ENCODE measurements at regions not wholly inside any gene's neighbourhood (a gene's known extent, or its start where the extent isn't known, plus 50 kb on each side); places are given as distances from the start of the nearest gene placed in this dataset.
"Not testable (repeated sequence)": the region's sequence is repeated elsewhere in the genome, so short reads cannot be mapped to it uniquely, and the experiment has no call there.

GRCh38 chr12:131572626-131573025 lies 138.3 kb upstream of the SFSWAP start:
- no peak for DNase-seq (ENCODE audit: extremely low read depth in 1 of 11, low read depth in 9 of 11, low spot score in 4 of 11)

GRCh38 chr12:131573631-131574394 lies 137.1 kb upstream of the SFSWAP start:
- no peak for DNase-seq (ENCODE audit: extremely low read depth in 1 of 11, low read depth in 9 of 11, low spot score in 4 of 11)

GRCh38 chr12:131574395-131574771 lies 136.5 kb upstream of the SFSWAP start:
- DNase-seq (ENCODE audit: extremely low read depth in 1 of 11, low read depth in 9 of 11, low spot score in 4 of 11), result no peak

GRCh38 chr12:131575371-131575770 lies 135.5 kb upstream of the SFSWAP start:
- DNase-seq (ENCODE audit: extremely low read depth in 1 of 11, low read depth in 9 of 11, low spot score in 4 of 11), result no peak

GRCh38 chr12:131576734-131577133 lies 134.2 kb upstream of the SFSWAP start:
- DNase-seq (ENCODE audit: extremely low read depth in 1 of 11, low read depth in 9 of 11, low spot score in 4 of 11), result not testable (repeated sequence)

GRCh38 chr12:131577766-131578165 lies 133.1 kb upstream of the SFSWAP start:
- DNase-seq (ENCODE audit: extremely low read depth in 1 of 11, low read depth in 9 of 11, low spot score in 4 of 11), result no peak

GRCh38 chr12:131578828-131579470 lies 131.9 kb upstream of the SFSWAP start:
- no peak for DNase-seq (ENCODE audit: extremely low read depth in 1 of 11, low read depth in 9 of 11, low spot score in 4 of 11)

GRCh38 chr12:131583090-131583712 lies 127.7 kb upstream of the SFSWAP start:
- DNase-seq (ENCODE audit: extremely low read depth in 1 of 11, low read depth in 9 of 11, low spot score in 4 of 11), result no peak

GRCh38 chr12:131586269-131586668 lies 124.6 kb upstream of the SFSWAP start:
- DNase-seq (ENCODE audit: extremely low read depth in 1 of 11, low read depth in 9 of 11, low spot score in 4 of 11), result no peak

GRCh38 chr12:131586761-131587160 lies 124.1 kb upstream of the SFSWAP start:
- DNase-seq (ENCODE audit: extremely low read depth in 1 of 11, low read depth in 9 of 11, low spot score in 4 of 11), result no peak

GRCh38 chr12:131587565-131587964 lies 123.3 kb upstream of the SFSWAP start:
- no peak for DNase-seq (ENCODE audit: extremely low read depth in 1 of 11, low read depth in 9 of 11, low spot score in 4 of 11)

- no peak for DNase-seq (ENCODE audit: extremely low read depth in 1 of 11, low read depth in 9 of 11, low spot score in 4 of 11)
Measured at GRCh38 chr12:131589221-131589897, 121.5 kb upstream of the SFSWAP start.

GRCh38 chr12:131589966-131590365 lies 120.9 kb upstream of the SFSWAP start:
- no peak for DNase-seq (ENCODE audit: extremely low read depth in 1 of 11, low read depth in 9 of 11, low spot score in 4 of 11)

- no peak for DNase-seq (ENCODE audit: extremely low read depth in 1 of 11, low read depth in 9 of 11, low spot score in 4 of 11)
Measured at GRCh38 chr12:131591136-131591535, 119.8 kb upstream of the SFSWAP start.

GRCh38 chr12:131591714-131592709 lies 118.9 kb upstream of the SFSWAP start:
- no peak for DNase-seq (ENCODE audit: extremely low read depth in 1 of 11, low read depth in 9 of 11, low spot score in 4 of 11)

GRCh38 chr12:131592972-131593371 lies 117.9 kb upstream of the SFSWAP start:
- DNase-seq (ENCODE audit: extremely low read depth in 1 of 11, low read depth in 9 of 11, low spot score in 4 of 11), result no peak

- no peak for DNase-seq (ENCODE audit: extremely low read depth in 1 of 11, low read depth in 9 of 11, low spot score in 4 of 11)
Measured at GRCh38 chr12:131593406-131593805, 117.5 kb upstream of the SFSWAP start.

GRCh38 chr12:131596115-131596514 lies 114.8 kb upstream of the SFSWAP start:
- DNase-seq (ENCODE audit: extremely low read depth in 1 of 11, low read depth in 9 of 11, low spot score in 4 of 11), result no peak

- DNase-seq (ENCODE audit: extremely low read depth in 1 of 11, low read depth in 9 of 11, low spot score in 4 of 11), result no peak
Measured at GRCh38 chr12:131597333-131597732, 113.6 kb upstream of the SFSWAP start.

All from renal cortex interstitium (tissue), 11 donors.